ENCODE measurements at regions not wholly inside any gene's neighbourhood (a gene's known extent, or its start where the extent isn't known, plus 50 kb on each side); places are given as distances from the start of the nearest gene placed in this dataset.
"Not testable (repeated sequence)": the region's sequence is repeated elsewhere in the genome, so short reads cannot be mapped to it uniquely, and the experiment has no call there.

GRCh38 chr17:73901249-73901648 is 257.0 kb upstream of the SDK2 start:
- DNase-seq, result no peak

DNA sequence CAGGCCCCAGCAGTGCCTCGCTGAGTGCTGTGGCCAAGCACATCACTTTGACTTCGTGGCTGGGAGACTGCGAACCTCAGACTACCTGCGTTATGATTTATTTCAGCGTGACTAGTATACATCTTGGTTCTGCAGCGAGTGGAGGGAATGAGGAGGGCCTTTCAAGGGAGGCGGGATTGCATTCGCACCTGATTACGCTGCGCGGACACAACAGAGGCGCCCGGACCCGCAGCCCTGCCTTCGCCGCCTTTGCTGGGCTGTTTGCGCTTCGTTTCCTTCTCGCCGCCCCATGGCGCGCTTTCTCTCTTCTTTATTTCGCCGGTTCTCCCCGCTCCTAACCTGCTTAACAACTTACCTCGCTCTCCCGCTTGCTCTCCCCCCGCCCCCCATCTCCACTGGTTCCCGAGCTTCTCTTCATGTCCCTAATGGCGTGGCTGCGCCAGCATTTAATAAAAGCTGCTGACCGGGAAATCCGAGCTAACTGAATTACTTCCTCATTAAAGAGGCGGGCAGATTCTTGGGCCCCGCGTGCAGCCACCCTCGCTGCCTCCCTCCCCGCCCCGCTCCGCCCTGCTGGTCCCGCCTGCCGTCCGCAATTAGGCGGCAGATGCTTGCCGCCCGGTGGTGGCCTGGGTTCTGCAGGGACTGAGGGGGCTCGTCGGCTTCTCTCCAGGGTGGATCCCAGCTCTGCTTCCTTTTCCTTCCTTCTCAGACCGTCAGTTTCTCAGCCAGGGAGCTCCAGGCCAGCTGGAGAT is 257.6 kb upstream of the SDK2 start:
- DNase-seq, result no peak

GRCh38 chr17:73902416-73903181 is 258.4 kb upstream of the SDK2 start:
- DNase-seq, result peak; percentile 23

GRCh38 chr17:73906896-73907870 is 262.9 kb upstream of the SDK2 start:
- no peak for DNase-seq

DNA sequence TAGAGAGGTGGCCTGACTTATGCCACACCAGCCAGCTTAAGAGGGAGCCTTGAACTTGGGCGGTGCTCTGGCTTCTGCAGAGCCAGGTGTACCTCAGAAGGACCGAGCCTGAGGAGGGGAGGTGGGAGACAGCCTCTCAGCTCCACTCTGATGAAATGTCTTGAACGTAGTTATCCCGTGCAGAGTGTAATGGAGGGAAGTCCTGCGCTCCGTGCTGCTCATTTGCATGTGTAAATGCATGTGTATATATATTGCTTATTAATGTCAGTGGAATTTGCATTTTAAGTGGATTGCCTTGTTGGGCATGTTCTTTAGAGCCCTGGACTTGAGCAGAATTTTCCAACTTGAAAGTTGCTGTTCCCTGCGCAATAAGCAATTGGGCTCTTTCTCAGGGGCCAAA is 264.9 kb upstream of the SDK2 start:
- no peak for DNase-seq

GRCh38 chr17:73910206-73910605 is 266.0 kb upstream of the SDK2 start:
- DNase-seq, result no peak

DNA sequence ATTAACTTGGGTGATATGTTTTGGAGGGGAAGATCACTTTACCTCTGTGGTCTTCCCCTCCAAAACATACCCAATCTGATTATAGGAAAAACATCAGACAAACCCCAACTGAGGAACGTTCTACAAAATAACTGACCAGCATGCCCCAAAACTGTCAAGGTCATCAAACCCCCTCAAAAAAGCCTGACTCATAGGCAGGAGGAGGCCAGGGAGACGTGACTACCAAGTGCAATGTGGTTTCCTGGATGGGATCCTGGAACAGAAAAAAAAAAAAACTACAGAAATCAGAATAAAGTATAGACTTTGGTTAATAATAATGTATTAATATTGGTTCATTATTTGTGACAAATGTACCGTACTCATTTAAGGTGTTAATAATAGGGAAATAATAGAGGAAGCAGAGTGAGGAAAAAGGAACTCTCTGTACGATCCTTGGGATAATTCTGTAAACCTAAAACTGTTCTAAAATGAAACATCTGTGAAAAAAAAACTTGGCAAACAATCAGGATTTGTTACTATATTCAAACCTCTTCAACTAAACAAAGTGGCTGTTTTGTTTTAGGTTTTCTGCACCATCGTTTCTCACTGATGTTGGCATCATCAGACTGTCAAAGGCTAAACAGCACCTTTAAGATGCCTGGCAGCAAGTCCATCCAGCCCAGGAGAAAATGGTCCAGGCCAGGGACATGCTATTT is 266.7 kb upstream of the SDK2 start:
- DNase-seq, result no peak

- DNase-seq, result no peak
Observed at GRCh38 chr17:73911726-73912372, 267.6 kb upstream of the SDK2 start.

GRCh38 chr17:73912373-73912746 is 268.1 kb upstream of the SDK2 start:
- no peak for DNase-seq

GRCh38 chr17:73914536-73915274 is 270.5 kb upstream of the SDK2 start:
- DNase-seq, result no peak

DNA sequence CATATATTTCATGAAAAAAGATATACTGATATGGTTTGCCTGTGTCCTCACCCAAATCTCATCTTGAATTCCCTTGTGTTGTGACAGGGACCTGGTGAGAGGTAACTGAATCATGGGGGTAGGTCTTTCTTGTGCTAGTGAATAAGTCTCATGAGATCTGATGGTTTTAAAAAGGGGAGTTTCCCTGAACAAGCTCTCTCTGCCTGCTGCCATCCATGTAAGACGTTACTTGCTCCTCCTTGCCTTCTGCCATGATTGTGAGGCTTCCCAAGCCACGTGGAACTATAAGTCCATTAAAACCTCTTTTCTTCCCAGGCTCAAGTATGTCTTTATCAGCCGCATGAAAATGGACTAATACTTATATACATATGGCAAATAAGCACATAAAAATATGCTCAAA is 274.8 kb upstream of the SDK2 start:
- not testable (repeated sequence) for DNase-seq

DNA sequence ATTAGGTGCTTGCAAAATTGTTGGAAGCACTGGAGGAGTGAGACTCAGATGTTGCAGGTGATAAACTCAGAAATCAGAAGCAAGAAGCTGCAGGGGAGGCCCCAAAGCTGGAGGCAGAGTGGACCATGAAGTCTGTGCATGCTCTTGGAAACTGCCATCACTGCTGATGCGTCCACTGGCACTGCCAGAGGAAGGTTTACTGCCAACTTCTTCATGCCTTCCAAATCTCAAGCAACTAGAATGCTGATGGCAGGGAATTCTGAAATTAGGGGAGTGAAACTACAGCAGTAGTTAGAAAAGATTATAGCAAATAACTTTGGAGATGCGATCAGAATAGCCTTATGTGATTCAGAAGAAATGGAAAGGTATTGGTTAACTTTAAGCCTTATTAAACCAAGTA is 277.1 kb upstream of the SDK2 start:
- DNase-seq, result no peak

GRCh38 chr17:73924114-73924908 is 279.2 kb upstream of the RPL38 start:
- DNase-seq, result no peak

- no peak for DNase-seq
Observed at GRCh38 chr17:73924909-73925186, 278.6 kb upstream of the RPL38 start.

DNA sequence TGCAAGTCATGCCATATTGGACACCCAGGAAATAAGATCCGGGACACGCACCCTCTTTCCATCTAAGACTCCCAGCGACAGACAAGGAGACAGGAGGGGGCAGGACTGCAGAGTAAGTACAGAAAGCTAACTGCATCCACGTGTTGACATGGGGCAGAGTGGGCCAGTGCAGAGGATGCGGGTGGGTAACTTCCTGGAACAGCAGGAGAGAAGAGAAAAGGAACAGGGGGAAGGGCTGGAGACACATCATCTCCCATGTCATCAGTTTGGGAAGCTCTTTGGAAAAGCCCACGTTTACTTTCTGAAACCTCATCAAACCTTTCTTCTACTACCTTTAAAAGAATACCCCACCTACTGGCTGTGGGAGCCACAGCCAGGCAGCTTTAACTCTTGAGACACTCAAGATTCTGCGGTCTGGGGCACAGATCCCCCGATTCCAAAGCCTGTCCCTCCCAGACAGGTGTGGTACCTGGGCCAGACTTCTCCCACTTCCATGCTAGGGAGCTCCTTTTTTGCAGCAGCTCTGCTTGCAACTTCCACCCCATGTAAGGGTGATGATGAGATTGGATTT is 273.5 kb upstream of the RPL38 start:
- no peak for DNase-seq

GRCh38 chr17:73932216-73932749 is 271.2 kb upstream of the RPL38 start:
- DNase-seq, result no peak

DNA sequence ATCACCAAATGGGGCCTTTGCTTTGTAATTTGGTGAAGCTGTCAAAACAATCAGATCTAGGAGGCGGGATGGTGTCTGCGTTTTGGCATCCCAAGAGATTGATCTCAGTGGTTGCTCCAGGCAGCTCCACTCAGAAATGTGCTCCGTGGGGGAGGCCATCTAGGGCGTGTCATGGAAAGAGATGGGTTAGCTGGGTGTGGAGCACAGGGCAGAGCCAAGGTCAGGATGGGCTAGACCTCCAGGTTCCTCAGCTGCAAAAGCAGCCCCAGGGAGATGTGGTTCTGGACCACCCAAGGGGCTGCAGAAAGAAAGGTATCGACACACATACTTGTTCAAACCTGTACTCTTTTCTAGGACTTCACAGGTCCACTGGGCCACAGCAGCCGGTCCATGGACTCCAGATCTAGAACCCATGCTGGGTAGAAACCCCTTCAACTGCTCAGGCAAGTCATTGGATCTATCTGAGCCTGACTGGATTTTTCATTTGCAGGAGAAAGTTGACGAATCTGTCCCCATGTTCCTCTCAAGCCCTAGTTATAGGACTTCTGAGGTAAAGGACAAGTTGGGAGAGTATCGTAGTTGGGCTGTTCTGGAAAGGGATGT is 270.2 kb upstream of the RPL38 start:
- DNase-seq, result no peak

- DNase-seq, result no peak
Observed at GRCh38 chr17:73933871-73934270, 269.6 kb upstream of the RPL38 start.

- no peak for DNase-seq
Observed at GRCh38 chr17:73934696-73935095, 268.8 kb upstream of the RPL38 start.

Measured in NCI-H2107 (cell line).